Smooth muscle cell (in vitro differentiated cells): ENCODE measurements at regions not wholly inside any gene's neighbourhood (a gene's known extent, or its start where the extent isn't known, plus 50 kb on each side); places are given as distances from the start of the nearest gene placed in this dataset.

Experiments
- DNase-seq: peaks from one replicate; lab custom pipeline; 2025; ENCODE audit not compliant: unreplicated experiment; lab: John Stamatoyannopoulos, UW
- H2AFZ ChIP-seq: fragments of 200-600 bp; sonication (generic); 2 replicates; pipeline ENCODE4 v1.6.0; 2016; ENCODE audit warnings: antibody characterized with exemption, low read depth, mild to moderate bottlenecking
- H3F3A ChIP-seq: fragments of 200-600 bp; sonication (generic); 2 replicates; pipeline ENCODE4 v1.6.0; 2017; ENCODE audit warnings: antibody characterized with exemption, low read depth
- H3K27ac ChIP-seq: fragments of 200-600 bp; sonication (generic); 2 replicates; pipeline ENCODE4 v1.5.1; 2016; ENCODE audit warnings: low read depth, mild to moderate bottlenecking
- H3K27me3 ChIP-seq: fragments of 200-600 bp; sonication (generic); 2 replicates; pipeline ENCODE4 v1.6.1; 2016; ENCODE audit warnings: low read depth, mild to moderate bottlenecking
- H3K36me3 ChIP-seq: fragments of 200-600 bp; sonication (generic); 2 replicates; pipeline ENCODE4 v1.5.1; 2016; ENCODE audit warnings: low read depth
- H3K4me1 ChIP-seq: fragments of 200-600 bp; sonication (generic); 2 replicates; pipeline ENCODE4 v1.5.1; 2016; ENCODE audit warnings: low read depth
- H3K4me2 ChIP-seq: fragments of 200-600 bp; sonication (generic); 2 replicates; pipeline ENCODE4 v1.6.0; 2016; ENCODE audit warnings: mild to moderate bottlenecking
- H3K4me3 ChIP-seq: fragments of 200-600 bp; sonication (generic); 2 replicates; pipeline ENCODE4 v1.5.1; 2016; ENCODE audit warnings: mild to moderate bottlenecking
- H3K79me2 ChIP-seq: fragments of 200-600 bp; sonication (generic); 2 replicates; pipeline ENCODE4 v1.6.0; 2016; ENCODE audit warnings: low read depth, mild to moderate bottlenecking
- H3K9ac ChIP-seq: fragments of 200-600 bp; sonication (generic); 2 replicates; pipeline ENCODE4 v1.6.0; 2016; ENCODE audit warnings: low read depth
- H3K9me3 ChIP-seq: fragments of 200-600 bp; sonication (generic); replicated peaks from 2 replicates; pipeline ENCODE4 v1.5.1; 2016; ENCODE audit warnings: low read depth
- H4K20me1 ChIP-seq: fragments of 200-600 bp; sonication (generic); 2 replicates; pipeline ENCODE4 v1.6.0; 2016; ENCODE audit warnings: low read depth
- CTCF ChIP-seq: fragments of 200-600 bp; sonication (generic); IDR thresholded peaks from 2 replicates; pipeline ENCODE4 v1.5.1; 2017; ENCODE audit warnings: borderline replicate concordance, mild to moderate bottlenecking, antibody characterized with exemption; ENCODE audit not compliant: insufficient read depth, poor library complexity, severe bottlenecking
- WGBS: methylation state at CpG from one replicate; pipeline ENCODE4 v1.1.7; 2016; ENCODE audit warnings: low lambda C conversion rate; 5-methylcytosine and 5-hydroxymethylcytosine counted together

DNA sequence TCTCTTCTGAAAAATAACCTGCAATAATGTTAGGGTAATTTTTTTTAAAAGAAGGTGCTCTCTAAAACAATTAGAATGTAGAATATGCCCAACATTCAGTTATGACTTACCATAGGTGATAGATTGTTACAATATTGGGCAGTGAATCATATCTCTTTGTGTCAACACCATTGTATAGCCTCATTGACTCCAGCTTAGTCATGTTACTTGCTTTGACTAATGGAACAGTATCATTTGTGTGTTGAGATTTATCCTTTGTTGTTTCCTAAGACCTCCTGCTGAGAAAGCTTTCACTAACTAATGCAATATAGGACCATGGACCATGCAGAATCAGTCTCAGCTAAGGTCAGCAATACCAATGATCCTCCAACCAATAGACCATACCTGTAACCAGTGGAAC is 1106.4 kb downstream of the SI start:
- Histone ChIP-seq H3K4me1 (no peaks in the 10 kb centered on the region), H3K27ac (no peak overlapping the region), H3K4me2 (no peak overlapping the region), H3K4me3 (no peak overlapping the region), H2AFZ (no peak overlapping the region), H3F3A (no peaks in the 10 kb centered on the region), H3K79me2 (no peaks in the 10 kb centered on the region), H3K27me3 (no peaks in the 10 kb centered on the region), H3K9me3 (no peaks in the 10 kb centered on the region), H3K36me3 (no peaks in the 10 kb centered on the region), H3K9ac (no peak overlapping the region), H4K20me1 (no peaks in the 10 kb centered on the region)
- TF ChIP-seq CTCF, result no peak
- DNase-seq, result no peak

GRCh38 chr3:163957072-163957471 is 1121.2 kb downstream of the SI start:
- H3K4me3 ChIP-seq, result no peak overlapping the region
- H3F3A ChIP-seq, result no peaks in the 10 kb centered on the region
- H3K9me3 ChIP-seq, result no peaks in the 10 kb centered on the region
- DNase-seq, result no peak
- no peaks in the 10 kb centered on the region for H3K79me2 ChIP-seq
- no peaks in the 10 kb centered on the region for H3K36me3 ChIP-seq
- no peaks in the 10 kb centered on the region for H4K20me1 ChIP-seq
- no peak overlapping the region for H2AFZ ChIP-seq
- no peak overlapping the region for H3K9ac ChIP-seq
- no peaks in the 10 kb centered on the region for H3K4me1 ChIP-seq
- no peak overlapping the region for H3K4me2 ChIP-seq
- TF ChIP-seq CTCF, result no peak
- no peak overlapping the region for H3K27ac ChIP-seq
- no peaks in the 10 kb centered on the region for H3K27me3 ChIP-seq

DNA sequence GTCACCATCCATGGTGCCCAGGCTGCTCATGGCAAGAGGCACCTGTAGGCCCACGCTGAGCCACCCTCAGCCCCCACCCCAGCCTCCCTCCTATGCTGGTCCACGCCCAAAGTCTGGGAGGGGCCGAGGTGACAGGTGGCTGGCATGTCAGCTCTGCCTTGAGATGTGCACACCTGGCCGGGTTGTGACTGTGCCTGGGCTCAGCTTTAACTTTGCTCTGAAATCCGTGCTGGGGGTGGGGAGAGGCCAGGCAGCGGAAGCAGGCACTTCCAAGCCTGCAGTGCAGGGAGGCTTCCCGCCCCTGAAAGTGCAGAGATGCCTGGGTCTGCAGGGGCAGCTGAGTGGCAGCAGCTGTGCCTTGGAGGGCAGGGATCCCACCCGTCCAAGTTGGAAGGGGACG is 1124.8 kb downstream of the SI start:
- H3K4me3 ChIP-seq, result no peak overlapping the region
- no peak overlapping the region for H3K4me2 ChIP-seq
- no peak for TF ChIP-seq CTCF
- DNase-seq, result no peak
- H4K20me1 ChIP-seq, result no peaks in the 10 kb centered on the region
- no peaks in the 10 kb centered on the region for H3K4me1 ChIP-seq
- no peak overlapping the region for H2AFZ ChIP-seq
- no peaks in the 10 kb centered on the region for H3K79me2 ChIP-seq
- H3K9me3 ChIP-seq, result no peaks in the 10 kb centered on the region
- H3K9ac ChIP-seq, result no peak overlapping the region
- no peak overlapping the region for H3K27ac ChIP-seq
- no peaks in the 10 kb centered on the region for H3K36me3 ChIP-seq
- H3F3A ChIP-seq, result no peaks in the 10 kb centered on the region
- 70% methylated on average over 9 of the region's 9 CpGs for WGBS
- no peaks in the 10 kb centered on the region for H3K27me3 ChIP-seq

GRCh38 chr3:163952499-163952898 is 1125.8 kb downstream of the SI start:
- 98% methylated on average over 3 of the region's 3 CpGs for WGBS
- no peak overlapping the region for H3K4me2 ChIP-seq

More at GRCh38 chr3:163952499-163952898, 1125.8 kb downstream of the SI start:
- Histone ChIP-seq H3K36me3 (no peaks in the 10 kb centered on the region), H2AFZ (no peak overlapping the region), H3K9me3 (no peaks in the 10 kb centered on the region), H4K20me1 (no peaks in the 10 kb centered on the region), H3K27ac (no peak overlapping the region), H3K4me3 (no peak overlapping the region), H3K9ac (no peak overlapping the region), H3K4me1 (no peaks in the 10 kb centered on the region), H3F3A (no peaks in the 10 kb centered on the region), H3K27me3 (no peaks in the 10 kb centered on the region), H3K79me2 (no peaks in the 10 kb centered on the region)
- DNase-seq, result no peak
- TF ChIP-seq CTCF, result no peak
